ENCODE measurements at regions not wholly inside any gene's neighbourhood (a gene's known extent, or its start where the extent isn't known, plus 50 kb on each side); places are given as distances from the start of the nearest gene placed in this dataset.

- intact Hi-C loops (cut with DNase I; ENCODE audit: low total_unique reads): no loop called here
- no peaks in the 10 kb centered on the region for H3K4me1 ChIP-seq
Observed at GRCh38 chr6:96381246-96381645, 140.4 kb upstream of the UFL1 start.

DNA sequence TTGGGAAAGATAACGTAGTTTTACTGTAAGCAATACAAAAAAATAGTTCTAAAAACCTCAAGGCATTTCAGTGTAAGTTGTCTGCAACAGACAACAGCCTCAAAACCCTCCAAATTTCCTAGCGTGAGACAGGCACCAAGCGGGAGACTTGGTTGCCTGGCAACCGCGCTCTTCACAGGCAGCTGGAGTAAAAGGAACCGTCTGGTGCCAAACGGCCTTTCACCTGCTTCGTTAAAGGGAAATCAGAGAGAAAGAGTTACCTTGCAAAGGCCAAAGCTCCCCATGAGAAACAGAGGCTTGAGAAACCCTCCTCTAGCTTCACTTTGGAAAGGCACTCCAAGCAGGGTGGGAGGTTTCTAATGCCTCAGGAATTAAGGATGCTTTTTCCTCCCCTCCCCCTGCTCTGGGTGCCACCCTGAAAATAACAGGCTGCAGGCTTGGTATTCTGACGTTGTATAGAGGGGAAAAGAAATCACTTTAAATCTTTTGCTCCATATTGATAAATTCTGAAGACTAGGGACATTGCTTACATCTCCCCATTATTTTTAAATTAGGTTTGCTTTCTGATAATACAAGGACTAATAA lies 129.7 kb upstream of the UFL1 start:
- H3K4me1 ChIP-seq: peaks cover 0 to 5% (median 0%) of the 10 kb centered on the region in 4 donors
- no peak overlapping the region for H3K4me3 ChIP-seq
- H3K27me3 ChIP-seq: no peaks in the 10 kb centered on the region
- no peak for TF ChIP-seq CTCF (IDR thresholded peaks at IDR 0.05)
- no peak overlapping the region for H3K27ac ChIP-seq
- no peak for DNase-seq
- no peaks in the 10 kb centered on the region for H3K9me3 ChIP-seq
- intact Hi-C loops (cut with DNase I; ENCODE audit: low total_unique reads): no loop called here
- no peaks in the 10 kb centered on the region for H3K36me3 ChIP-seq

More at GRCh38 chr6:96381246-96381645, 140.4 kb upstream of the UFL1 start:
- no peak overlapping the region for H3K27ac ChIP-seq
- H3K27me3 ChIP-seq: no peaks in the 10 kb centered on the region
- H3K36me3 ChIP-seq: no peaks in the 10 kb centered on the region
- H3K4me3 ChIP-seq: no peak overlapping the region
- H3K9me3 ChIP-seq: no peaks in the 10 kb centered on the region
- no peak for DNase-seq
- no peak for TF ChIP-seq CTCF (IDR thresholded peaks at IDR 0.05)

- H3K27ac ChIP-seq: no peak overlapping the region
- peaks cover 0 to 5% (median 0%) of the 10 kb centered on the region in 4 donors for H3K4me1 ChIP-seq
- H3K36me3 ChIP-seq: no peaks in the 10 kb centered on the region
- H3K4me3 ChIP-seq: no peak overlapping the region
- DNase-seq: no peak
- intact Hi-C loops (cut with DNase I; ENCODE audit: low total_unique reads): no loop called here
- H3K27me3 ChIP-seq: no peaks in the 10 kb centered on the region
- no peak for TF ChIP-seq CTCF (IDR thresholded peaks at IDR 0.05)
- no peaks in the 10 kb centered on the region for H3K9me3 ChIP-seq
Observed at GRCh38 chr6:96394727-96395126, 126.9 kb upstream of the UFL1 start.

DNA sequence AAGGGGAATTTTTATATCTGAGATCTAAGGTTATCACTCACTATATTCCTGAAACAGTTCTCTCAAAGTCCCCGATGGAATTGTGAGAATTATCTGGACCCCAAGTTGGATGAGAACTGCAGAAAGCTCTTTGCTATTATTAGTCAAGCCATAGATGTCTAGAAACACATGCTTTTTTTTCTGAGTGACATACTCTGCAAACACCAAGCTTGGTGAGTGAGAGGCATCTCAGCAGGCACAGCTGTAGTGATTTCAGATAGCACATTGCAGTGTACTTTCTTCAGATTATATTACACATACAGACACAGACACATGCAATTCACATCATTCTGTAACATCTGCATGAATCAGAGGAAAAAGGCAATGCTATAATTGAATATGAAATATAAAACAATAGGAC lies 111.1 kb upstream of the UFL1 start:
- no peaks in the 10 kb centered on the region for H3K36me3 ChIP-seq
- intact Hi-C loops (cut with DNase I; ENCODE audit: low total_unique reads): no loop called here
- H3K4me3 ChIP-seq: no peak overlapping the region
- TF ChIP-seq CTCF (IDR thresholded peaks at IDR 0.05): no peak
- no peak overlapping the region for H3K27ac ChIP-seq
- H3K4me1 ChIP-seq: no peaks in the 10 kb centered on the region
- H3K27me3 ChIP-seq: no peaks in the 10 kb centered on the region
- no peaks in the 10 kb centered on the region for H3K9me3 ChIP-seq
- DNase-seq: no peak

DNA sequence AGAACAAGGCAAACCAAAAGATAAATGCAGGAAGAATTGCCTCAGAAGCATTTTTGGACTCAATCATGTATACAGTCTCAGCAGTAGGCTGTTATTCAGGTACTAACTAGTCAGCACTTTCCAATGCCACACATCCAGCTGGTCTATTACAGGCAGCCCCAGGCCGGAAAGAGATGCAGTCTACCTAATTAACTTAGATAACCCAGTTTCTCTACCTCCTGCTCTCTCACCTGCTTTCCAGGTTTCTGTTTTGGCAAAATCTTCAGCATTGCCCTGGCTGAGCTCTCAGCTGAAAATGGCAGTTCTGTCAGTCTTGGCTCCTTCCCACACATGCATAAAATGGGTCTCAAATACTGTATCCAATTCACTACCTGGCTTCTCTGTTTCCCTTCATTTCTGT lies 101.3 kb upstream of the UFL1 start:
- no peak for TF ChIP-seq CTCF (IDR thresholded peaks at IDR 0.05)
- Histone ChIP-seq H3K4me3 (no peak overlapping the region), H3K4me1 (no peaks in the 10 kb centered on the region), H3K36me3 (no peaks in the 10 kb centered on the region), H3K27ac (no peak overlapping the region), H3K9me3 (no peaks in the 10 kb centered on the region), H3K27me3 (no peaks in the 10 kb centered on the region)
- no peak for DNase-seq
- intact Hi-C loops (cut with DNase I; ENCODE audit: low total_unique reads): no loop called here

DNA sequence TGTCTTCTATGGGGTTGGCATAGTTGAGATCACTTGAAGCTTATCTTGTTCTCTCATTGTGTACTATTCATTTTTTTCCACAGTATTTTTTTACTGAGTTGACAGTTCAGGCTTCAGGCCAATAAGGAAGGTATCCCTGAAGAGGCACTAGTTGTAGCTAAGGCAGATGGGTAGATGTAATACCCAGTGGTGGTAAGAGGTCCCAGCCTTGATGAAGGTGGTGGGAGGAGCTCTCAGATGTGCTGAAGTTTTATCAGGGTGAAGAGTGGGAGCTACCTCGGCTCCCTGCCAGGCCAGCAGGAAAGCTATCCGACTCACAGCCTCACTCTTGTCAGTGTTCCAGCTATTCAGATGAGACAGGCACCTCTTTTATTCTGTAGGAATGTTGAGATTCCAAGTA lies 87.7 kb upstream of the UFL1 start:
- no peaks in the 10 kb centered on the region for H3K36me3 ChIP-seq
- TF ChIP-seq CTCF (IDR thresholded peaks at IDR 0.05): no peak
- intact Hi-C loops (cut with DNase I; ENCODE audit: low total_unique reads): no loop called here
- no peak overlapping the region for H3K4me3 ChIP-seq
- DNase-seq: no peak
- H3K27me3 ChIP-seq: no peaks in the 10 kb centered on the region
- no peaks in the 10 kb centered on the region for H3K4me1 ChIP-seq
- H3K9me3 ChIP-seq: peaks cover 0 to 21% (median 17%) of the 10 kb centered on the region in 3 donors
- H3K27ac ChIP-seq: no peak overlapping the region

All from tibial artery (tissue), 4 donors.